D721Med (cell line): ENCODE measurements at regions not wholly inside any gene's neighbourhood (a gene's known extent, or its start where the extent isn't known, plus 50 kb on each side); places are given as distances from the start of the nearest gene placed in this dataset.

Source experiments
- DNase-seq: peaks from one replicate; pipeline ENCODE4 v3.0.0; 2011; ENCODE audit warnings: low spot score; ENCODE audit not compliant: insufficient read length
- FAIRE-seq: peaks from 2 replicates; lab custom pipeline; 2011; peaks lifted over from hg19 to GRCh38; lab: Jason Lieb, UNC
- CTCF ChIP-seq: IDR thresholded peaks from 2 replicates; pipeline ENCODE4 v1.5.1; 2012; ENCODE audit warnings: mild to moderate bottlenecking, control low read depth; ENCODE audit not compliant: insufficient read depth; ENCODE audit errors: missing control alignments

GRCh38 chr4:81573840-81574239, 102.1 kb upstream of the RASGEF1B start:
- FAIRE-seq = no peak
- no peak for DNase-seq

GRCh38 chr4:81572402-81572801, 100.7 kb upstream of the RASGEF1B start:
- no peak for DNase-seq
- no peak for TF ChIP-seq CTCF
- FAIRE-seq = no peak

More at GRCh38 chr4:81573840-81574239, 102.1 kb upstream of the RASGEF1B start:
- TF ChIP-seq CTCF = no peak

- FAIRE-seq (no peak), DNase-seq (no peak)
- no peak for TF ChIP-seq CTCF
These were observed 99.4 kb upstream of the RASGEF1B start for GRCh38 chr4:81571105-81571504.

GRCh38 chr4:81566161-81566591, 94.5 kb upstream of the RASGEF1B start:
- DNase-seq (no peak), FAIRE-seq (no peak)
- TF ChIP-seq CTCF = no peak

- TF ChIP-seq CTCF = no peak
- no peak for FAIRE-seq
- no peak for DNase-seq
These were observed 93.6 kb upstream of the RASGEF1B start for GRCh38 chr4:81565142-81565870.

- DNase-seq = no peak
- FAIRE-seq = no peak
- no peak for TF ChIP-seq CTCF
These were observed 92.3 kb upstream of the RASGEF1B start for GRCh38 chr4:81564025-81564424.

GRCh38 chr4:81562093-81562492, 90.4 kb upstream of the RASGEF1B start:
- DNase-seq (no peak), FAIRE-seq (no peak)
- TF ChIP-seq CTCF = no peak
